A549 (cell line): ENCODE measurements at regions not wholly inside any gene's neighbourhood (a gene's known extent, or its start where the extent isn't known, plus 50 kb on each side); places are given as distances from the start of the nearest gene placed in this dataset.

Source experiments
- ATAC-seq, 2 experiments: fragments of 200-7000 bp in 1 of 2; fragments of >200 bp in 1 of 2; cut with Nextera tagmentation in 1 of 2; cut with Tn5 transposase in 1 of 2; 3 replicates each; pipeline versions ENCODE4 v1.8.0 to v1.9.1; 2018 to 2020; ENCODE audit warnings: mild to moderate bottlenecking in 1 of 2, moderate library complexity in 1 of 2
- CTCF ChIA-PET: fragments of 300-600 bp; sonication (Branson Sonifier 250); formaldehyde crosslinking; extraction: SDS; loops from one replicate; lab custom pipeline; 2021; ENCODE audit warnings: antibody characterized with exemption, inconsistent platforms; lab: Yijun Ruan, JAX
- POLR2A ChIA-PET: fragments of 350-600 bp; formaldehyde crosslinking; extraction: SDS; loops from one replicate; lab custom pipeline; 2021; ENCODE audit warnings: antibody characterized with exemption, inconsistent platforms; lab: Yijun Ruan, JAX
- DNase-seq, 2 experiments: peaks; one replicate each; pipeline versions ENCODE4 v3.0.0 to v3.0.0-alpha.2; 2011 to 2016; ENCODE audit warnings: low read depth in 1 of 2, low spot score in 1 of 2
- FAIRE-seq: peaks from 2 replicates; lab custom pipeline; 2011; peaks lifted over from hg19 to GRCh38; lab: Jason Lieb, UNC
- H3K27ac ChIP-seq, 2 experiments: fragments of >200 bp; sonication (Bioruptor Twin); formaldehyde crosslinking; 3 replicates each; pipeline ENCODE4 v1.5.1; 2016 to 2017
- H3K4me1 ChIP-seq: fragments of >200 bp; sonication (Bioruptor Twin); formaldehyde crosslinking; 3 replicates; pipeline ENCODE4 v1.6.1; 2016
- H3K4me2 ChIP-seq: fragments of >200 bp; sonication (Bioruptor Twin); formaldehyde crosslinking; 3 replicates; pipeline ENCODE4 v1.6.1; 2016
- H3K4me3 ChIP-seq: fragments of >200 bp; sonication (Bioruptor Twin); formaldehyde crosslinking; 3 replicates; pipeline ENCODE4 v1.5.1; 2016
- H3K9me3 ChIP-seq: fragments of >200 bp; sonication (Bioruptor Twin); formaldehyde crosslinking; 3 replicates; pipeline ENCODE4 v1.6.1; 2016
- CBX2 ChIP-seq: fragments of 200-600 bp; sonication (generic); IDR thresholded peaks from 2 replicates; pipeline ENCODE4 v1.6.1; 2016; ENCODE audit warnings: low read depth, mild to moderate bottlenecking, borderline replicate concordance
- CBX8 ChIP-seq: fragments of 200-600 bp; sonication (generic); IDR thresholded peaks from 2 replicates; pipeline ENCODE4 v1.6.1; 2016
- FOSB ChIP-seq: fragments of 250-450 bp; sonication (Bioruptor Pico); IDR thresholded peaks from 2 replicates; pipeline ENCODE4 v1.5.0; 2020; ENCODE audit warnings: mild to moderate bottlenecking, moderate library complexity
- FOSL2 ChIP-seq, 2 experiments: fragments of 450-650 bp in 1 of 2; fragments of >200 bp in 1 of 2; sonication (Bioruptor Twin) in 1 of 2; formaldehyde crosslinking; IDR thresholded peaks; 2 replicates each; pipeline versions ENCODE4 v1.5.0 to v1.6.1; 2016 to 2020; ENCODE audit warnings: mild to moderate bottlenecking in 1 of 2, moderate library complexity in 1 of 2
- GATA3 ChIP-seq: IDR thresholded peaks from 2 replicates; pipeline ENCODE4 v1.6.1; 2012; ENCODE audit warnings: borderline replicate concordance
- HOXA7 ChIP-seq: fragments of 250-450 bp; sonication (Bioruptor Pico); IDR thresholded peaks from 2 replicates; pipeline ENCODE4 v1.5.0; 2020; ENCODE audit warnings: mild to moderate bottlenecking, moderate library complexity
- KDM1A ChIP-seq: fragments of 200-600 bp; sonication (generic); IDR thresholded peaks from 2 replicates; pipeline ENCODE4 v1.6.1; 2016; ENCODE audit warnings: low read depth, mild to moderate bottlenecking
- KDM5A ChIP-seq: fragments of 200-600 bp; sonication (generic); IDR thresholded peaks from 2 replicates; pipeline ENCODE4 v1.6.1; 2016; ENCODE audit warnings: antibody characterized with exemption, mild to moderate bottlenecking
- NPAS2 ChIP-seq: fragments of 250-450 bp; sonication (Bioruptor Pico); IDR thresholded peaks from 2 replicates; pipeline ENCODE4 v1.8.0; 2022; ENCODE audit warnings: mild to moderate bottlenecking, moderate library complexity, borderline replicate concordance
- PBX3 ChIP-seq: IDR thresholded peaks from 2 replicates; pipeline ENCODE4 v1.6.1; 2012
- POLR2A ChIP-seq: IDR thresholded peaks from 2 replicates; pipeline ENCODE4 v1.6.1; 2012; ENCODE audit warnings: mild to moderate bottlenecking, low read length
- POLR2AphosphoS2 ChIP-seq: conservative IDR thresholded peaks from 2 replicates; pipeline ENCODE4 v1.6.1; 2012; ENCODE audit warnings: low read length, improper control_type of control experiment, inconsistent platforms
- RARB ChIP-seq: fragments of 250-450 bp; sonication (Bioruptor Pico); IDR thresholded peaks from 2 replicates; pipeline ENCODE4 v1.8.0; 2021; ENCODE audit warnings: mild to moderate bottlenecking, moderate library complexity
- RCOR1 ChIP-seq: fragments of 150-350 bp; IDR thresholded peaks from 2 replicates; pipeline ENCODE4 v1.6.1; 2014; ENCODE audit warnings: antibody characterized with exemption, low read length, low read depth
- REST ChIP-seq: fragments of 200-600 bp; sonication (generic); IDR thresholded peaks from 2 replicates; pipeline ENCODE4 v1.6.1; 2016; ENCODE audit warnings: antibody characterized with exemption, mild to moderate bottlenecking, moderate library complexity
- SMC3 ChIP-seq: fragments of >200 bp; sonication (Bioruptor Twin); formaldehyde crosslinking; IDR thresholded peaks from 3 replicates; pipeline ENCODE4 v1.6.1; 2018; ENCODE audit warnings: inconsistent platforms
- USF2 ChIP-seq: fragments of 450-650 bp; IDR thresholded peaks from 2 replicates; pipeline ENCODE4 v1.6.1; 2014; ENCODE audit warnings: antibody characterized with exemption
- ZNF302 ChIP-seq: fragments of 250-450 bp; sonication (Bioruptor Pico); IDR thresholded peaks from 2 replicates; pipeline ENCODE4 v1.9.0; 2021; ENCODE audit warnings: inconsistent platforms, mild to moderate bottlenecking, moderate library complexity
- ZSCAN20 ChIP-seq: fragments of 250-450 bp; sonication (Bioruptor Pico); IDR thresholded peaks from 2 replicates; pipeline ENCODE4 v1.8.0; 2022; ENCODE audit warnings: mild to moderate bottlenecking, moderate library complexity
- WGBS: methylation state at CpG from one replicate; pipeline ENCODE4 v1.1.6; 2017; ENCODE audit errors: missing lambda C conversion rate; 5-methylcytosine and 5-hydroxymethylcytosine counted together
- TF ChIP-seq, protein P1 (sequence below): fragments of >200 bp; sonication (Bioruptor Twin); formaldehyde crosslinking; IDR thresholded peaks from 3 replicates; pipeline ENCODE4 v1.6.1; 2016
- TF ChIP-seq, protein P2 (sequence below): fragments of 150-350 bp; IDR thresholded peaks from 2 replicates; pipeline ENCODE4 v1.6.1; 2014; ENCODE audit warnings: low read depth, mild to moderate bottlenecking, low read length

GRCh38 chr16:13552960-13553257, 367.0 kb upstream of the ERCC4 start:
- Histone ChIP-seq H3K27ac (no peak overlapping the region), H3K4me2 (no peak overlapping the region), H3K4me3 (no peak overlapping the region), H3K4me1 (no peaks in the 10 kb centered on the region)
- ATAC-seq (no peak), DNase-seq (no peak), FAIRE-seq (no peak)
- POLR2A ChIA-PET = no interaction called here
- CTCF ChIA-PET = no interaction called here
- no peak for TF ChIP-seq REST
- no peak for TF ChIP-seq KDM1A
- TF ChIP-seq FOSB (CRISPR knock-in tag) = no peak
- no peak for TF ChIP-seq ZSCAN20 (CRISPR knock-in tag)
- no peak for TF ChIP-seq GATA3
- no peak for TF ChIP-seq HOXA7
- no peak for TF ChIP-seq ZNF302 (CRISPR knock-in tag)
- TF ChIP-seq, protein P1, sequence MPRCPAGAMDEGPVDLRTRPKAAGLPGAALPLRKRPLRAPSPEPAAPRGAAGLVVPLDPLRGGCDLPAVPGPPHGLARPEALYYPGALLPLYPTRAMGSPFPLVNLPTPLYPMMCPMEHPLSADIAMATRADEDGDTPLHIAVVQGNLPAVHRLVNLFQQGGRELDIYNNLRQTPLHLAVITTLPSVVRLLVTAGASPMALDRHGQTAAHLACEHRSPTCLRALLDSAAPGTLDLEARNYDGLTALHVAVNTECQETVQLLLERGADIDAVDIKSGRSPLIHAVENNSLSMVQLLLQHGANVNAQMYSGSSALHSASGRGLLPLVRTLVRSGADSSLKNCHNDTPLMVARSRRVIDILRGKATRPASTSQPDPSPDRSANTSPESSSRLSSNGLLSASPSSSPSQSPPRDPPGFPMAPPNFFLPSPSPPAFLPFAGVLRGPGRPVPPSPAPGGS = no peak
- no peak for TF ChIP-seq KDM5A
- TF ChIP-seq SMC3 = no peak
- TF ChIP-seq RARB (CRISPR knock-in tag) = no peak
- TF ChIP-seq, all 56 proteins: peak for 0
- H3K9me3 ChIP-seq = no peaks in the 10 kb centered on the region

DNA sequence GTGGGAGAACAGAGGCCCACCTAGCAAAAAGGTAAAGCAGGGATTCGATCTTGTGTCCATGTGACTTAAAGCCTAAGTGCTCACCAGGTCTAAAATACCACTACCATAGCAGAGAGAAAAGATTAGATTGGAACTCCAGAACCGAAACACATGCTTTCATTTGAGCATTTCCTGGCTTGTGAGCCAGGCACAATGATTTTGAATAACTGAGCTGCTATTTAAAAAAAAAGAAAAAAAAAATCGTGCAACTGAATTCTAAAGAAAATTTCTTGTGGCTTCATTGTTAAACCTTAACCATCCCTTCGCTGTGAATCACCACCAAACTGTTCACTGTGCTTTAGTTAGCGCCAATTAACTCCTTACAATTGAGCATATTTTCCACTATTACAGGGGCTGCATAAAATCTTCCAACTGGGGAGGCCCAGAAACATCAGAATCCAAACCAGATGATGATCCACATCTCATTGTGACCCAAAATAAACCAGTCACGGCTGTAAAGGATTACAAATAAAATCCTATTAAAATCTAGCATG, 366.4 kb upstream of the ERCC4 start:
- Histone ChIP-seq H3K9me3 (no peaks in the 10 kb centered on the region), H3K27ac (no peak overlapping the region), H3K4me1 (no peaks in the 10 kb centered on the region), H3K4me2 (no peak overlapping the region), H3K4me3 (no peak overlapping the region)
- DNase-seq (no peak), ATAC-seq (no peak), FAIRE-seq (no peak)
- WGBS = 3% methylated on average over 6 of the region's 6 CpGs
- TF ChIP-seq PBX3 = no peak
- no peak for TF ChIP-seq NPAS2 (CRISPR knock-in tag)
- no peak for TF ChIP-seq CBX2
- no peak for TF ChIP-seq USF2
- no peak for TF ChIP-seq CBX8
- CTCF ChIA-PET = no interaction called here
- POLR2A ChIA-PET = no interaction called here

DNA sequence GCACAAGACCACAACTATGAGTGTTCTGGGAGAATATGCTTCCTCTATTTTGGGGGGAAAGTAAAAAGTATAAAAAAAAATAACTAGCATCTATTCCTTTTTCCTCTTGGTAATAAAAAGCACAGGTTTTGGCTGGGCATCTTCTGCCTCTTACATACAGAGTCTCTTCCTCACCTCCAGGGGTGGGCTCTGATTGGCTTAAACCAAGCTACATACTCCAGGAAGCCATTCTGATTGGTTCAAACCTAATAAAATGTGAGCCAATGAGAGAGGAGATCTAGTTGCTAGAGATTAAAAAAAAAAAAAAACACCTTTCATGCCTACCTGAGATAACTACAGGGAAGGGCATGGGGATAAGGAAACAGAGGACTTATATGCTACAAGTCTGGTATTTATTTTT, 365.9 kb upstream of the ERCC4 start:
- FAIRE-seq (no peak), ATAC-seq (no peak), DNase-seq (no peak)
- ChIA-PET POLR2A (no interaction called here), CTCF (no interaction called here)
- no peaks in the 10 kb centered on the region for H3K4me1 ChIP-seq
- no peak overlapping the region for H3K27ac ChIP-seq
- H3K4me2 ChIP-seq = no peak overlapping the region
- TF ChIP-seq POLR2A (no peak), FOSL2 (IDR thresholded peaks at IDR 0.05) (no peak), FOSL2 (CRISPR knock-in tag; IDR thresholded peaks at IDR 0.05) (no peak), POLR2AphosphoS2 (no peak), RCOR1 (no peak)
- TF ChIP-seq, protein P2, sequence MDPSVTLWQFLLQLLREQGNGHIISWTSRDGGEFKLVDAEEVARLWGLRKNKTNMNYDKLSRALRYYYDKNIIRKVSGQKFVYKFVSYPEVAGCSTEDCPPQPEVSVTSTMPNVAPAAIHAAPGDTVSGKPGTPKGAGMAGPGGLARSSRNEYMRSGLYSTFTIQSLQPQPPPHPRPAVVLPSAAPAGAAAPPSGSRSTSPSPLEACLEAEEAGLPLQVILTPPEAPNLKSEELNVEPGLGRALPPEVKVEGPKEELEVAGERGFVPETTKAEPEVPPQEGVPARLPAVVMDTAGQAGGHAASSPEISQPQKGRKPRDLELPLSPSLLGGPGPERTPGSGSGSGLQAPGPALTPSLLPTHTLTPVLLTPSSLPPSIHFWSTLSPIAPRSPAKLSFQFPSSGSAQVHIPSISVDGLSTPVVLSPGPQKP = no peak
- no peaks in the 10 kb centered on the region for H3K9me3 ChIP-seq
- H3K4me3 ChIP-seq = no peak overlapping the region
